ENCODE measurements at regions not wholly inside any gene's neighbourhood (a gene's known extent, or its start where the extent isn't known, plus 50 kb on each side); places are given as distances from the start of the nearest gene placed in this dataset.

GRCh38 chr5:164020116-164020515 lies 514.7 kb downstream of the MAT2B start:
- TF ChIP-seq CTCF (IDR thresholded peaks at IDR 0.05 in 8 of 11, conservative IDR thresholded peaks at IDR 0.05 in 3 of 11) (no peak), POLR2AphosphoS5 (IDR thresholded peaks at IDR 0.05) (no peak)
